ENCODE measurements at regions not wholly inside any gene's neighbourhood (a gene's known extent, or its start where the extent isn't known, plus 50 kb on each side); places are given as distances from the start of the nearest gene placed in this dataset.

- H3K27ac ChIP-seq, result no peak overlapping the region
- TF ChIP-seq, protein P1, sequence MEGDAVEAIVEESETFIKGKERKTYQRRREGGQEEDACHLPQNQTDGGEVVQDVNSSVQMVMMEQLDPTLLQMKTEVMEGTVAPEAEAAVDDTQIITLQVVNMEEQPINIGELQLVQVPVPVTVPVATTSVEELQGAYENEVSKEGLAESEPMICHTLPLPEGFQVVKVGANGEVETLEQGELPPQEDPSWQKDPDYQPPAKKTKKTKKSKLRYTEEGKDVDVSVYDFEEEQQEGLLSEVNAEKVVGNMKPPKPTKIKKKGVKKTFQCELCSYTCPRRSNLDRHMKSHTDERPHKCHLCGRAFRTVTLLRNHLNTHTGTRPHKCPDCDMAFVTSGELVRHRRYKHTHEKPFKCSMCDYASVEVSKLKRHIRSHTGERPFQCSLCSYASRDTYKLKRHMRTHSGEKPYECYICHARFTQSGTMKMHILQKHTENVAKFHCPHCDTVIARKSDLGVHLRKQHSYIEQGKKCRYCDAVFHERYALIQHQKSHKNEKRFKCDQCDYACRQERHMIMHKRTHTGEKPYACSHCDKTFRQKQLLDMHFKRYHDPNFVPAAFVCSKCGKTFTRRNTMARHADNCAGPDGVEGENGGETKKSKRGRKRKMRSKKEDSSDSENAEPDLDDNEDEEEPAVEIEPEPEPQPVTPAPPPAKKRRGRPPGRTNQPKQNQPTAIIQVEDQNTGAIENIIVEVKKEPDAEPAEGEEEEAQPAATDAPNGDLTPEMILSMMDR (conservative IDR thresholded peaks at IDR 0.05), result no peak
- no peak for TF ChIP-seq ZFX (IDR thresholded peaks at IDR 0.05)
Measured at GRCh38 chr5:57550132-57550531, 67.5 kb upstream of the ACTBL2 start.

DNA sequence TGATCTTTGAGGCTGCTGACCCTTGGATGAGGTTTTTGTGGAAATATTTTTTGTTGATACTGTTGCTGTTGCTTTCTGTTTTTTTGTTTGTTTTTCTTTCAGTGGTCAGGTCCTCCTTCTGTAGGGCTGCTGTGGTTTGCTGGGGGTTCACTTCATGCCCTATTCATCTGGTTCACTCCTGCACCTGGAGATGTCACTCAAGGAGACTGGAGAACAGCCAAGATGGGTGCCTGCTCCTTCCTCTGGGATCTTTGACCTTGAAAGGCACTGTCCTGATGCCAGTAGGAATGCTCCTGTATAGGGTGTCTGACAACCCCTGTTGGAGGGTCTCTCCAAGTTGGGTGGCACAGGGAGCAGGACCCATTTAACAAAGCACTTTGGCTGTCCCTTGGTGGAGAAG, 67.0 kb upstream of the ACTBL2 start:
- H3K27ac ChIP-seq, result no peak overlapping the region
- TF ChIP-seq, protein P1 (conservative IDR thresholded peaks at IDR 0.05), result no peak
- no peak for TF ChIP-seq ZFX (IDR thresholded peaks at IDR 0.05)

GRCh38 chr5:57540823-57541222, 58.2 kb upstream of the ACTBL2 start:
- no peak overlapping the region for H3K27ac ChIP-seq
- TF ChIP-seq, protein P1 (conservative IDR thresholded peaks at IDR 0.05), result no peak
- TF ChIP-seq ZFX (IDR thresholded peaks at IDR 0.05), result no peak

DNA sequence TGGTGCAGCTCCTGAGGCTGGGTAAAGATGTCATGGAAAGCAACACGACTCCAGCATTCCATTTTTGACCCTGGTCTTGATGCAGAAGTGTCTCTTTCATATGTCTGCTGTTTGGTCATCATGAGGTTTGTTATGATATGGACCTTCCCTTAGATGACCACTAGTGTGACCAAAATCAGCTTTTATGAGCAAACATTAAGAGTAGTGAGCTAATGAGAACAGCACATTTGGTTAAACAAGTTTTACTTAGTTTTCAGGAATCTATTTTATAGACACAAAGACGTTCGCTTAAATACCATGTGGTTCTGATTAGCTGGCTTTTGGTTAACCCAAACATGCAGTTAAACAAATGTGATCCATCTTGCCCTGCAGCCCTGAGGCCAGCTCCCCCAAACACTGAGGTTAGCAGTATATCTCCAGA, 56.7 kb upstream of the ACTBL2 start:
- TF ChIP-seq, protein P1 (conservative IDR thresholded peaks at IDR 0.05), result no peak
- no peak for TF ChIP-seq ZFX (IDR thresholded peaks at IDR 0.05)
- no peak overlapping the region for H3K27ac ChIP-seq

DNA sequence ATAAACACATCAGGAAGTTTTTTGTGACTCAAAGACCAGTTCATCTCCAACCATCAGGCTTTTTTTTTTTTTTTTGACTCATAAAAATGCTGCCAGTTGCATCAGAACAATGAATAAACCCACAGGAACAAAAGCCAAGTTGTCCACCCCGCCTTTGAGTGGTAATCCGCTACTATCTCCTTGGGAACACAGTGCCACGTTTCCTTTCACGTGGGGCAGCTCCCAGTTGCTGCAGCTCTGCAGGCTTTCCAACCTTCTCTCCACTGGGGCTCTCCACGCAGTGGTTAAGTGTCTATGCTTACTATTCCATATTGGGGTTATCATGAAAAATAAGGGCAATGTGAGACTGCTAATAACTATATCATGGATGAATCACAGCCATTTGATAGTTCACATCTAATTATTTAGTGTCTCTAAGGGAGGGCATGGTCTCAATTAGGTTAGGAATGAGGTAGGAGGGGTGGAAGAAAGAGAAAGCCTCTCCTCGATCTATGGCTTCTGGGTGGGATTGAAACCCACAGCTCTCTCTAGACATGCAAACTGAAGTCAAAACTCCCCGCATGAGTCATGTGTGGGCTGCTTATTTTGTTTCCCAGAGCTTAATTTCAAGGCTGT, 55.8 kb upstream of the ACTBL2 start:
- no peak overlapping the region for H3K27ac ChIP-seq
- no peak for TF ChIP-seq ZFX (IDR thresholded peaks at IDR 0.05)
- TF ChIP-seq, protein P1 (conservative IDR thresholded peaks at IDR 0.05), result no peak

GRCh38 chr5:57537811-57538210, 55.2 kb upstream of the ACTBL2 start:
- TF ChIP-seq ZFX (IDR thresholded peaks at IDR 0.05), result no peak
- TF ChIP-seq, protein P1 (conservative IDR thresholded peaks at IDR 0.05), result no peak
- H3K27ac ChIP-seq, result no peak overlapping the region

- TF ChIP-seq, protein P1 (conservative IDR thresholded peaks at IDR 0.05), result no peak
- no peak for TF ChIP-seq ZFX (IDR thresholded peaks at IDR 0.05)
Measured at GRCh38 chr5:57532513-57533497, 50.2 kb upstream of the ACTBL2 start.

More at GRCh38 chr5:57532513-57533497, 50.2 kb upstream of the ACTBL2 start:
- H3K27ac ChIP-seq, result no peak overlapping the region
